ENCODE measurements at regions not wholly inside any gene's neighbourhood (a gene's known extent, or its start where the extent isn't known, plus 50 kb on each side); places are given as distances from the start of the nearest gene placed in this dataset.
A peak's percentile ranks its signal among the peaks of the same experiment; 100 is the strongest.

DNA sequence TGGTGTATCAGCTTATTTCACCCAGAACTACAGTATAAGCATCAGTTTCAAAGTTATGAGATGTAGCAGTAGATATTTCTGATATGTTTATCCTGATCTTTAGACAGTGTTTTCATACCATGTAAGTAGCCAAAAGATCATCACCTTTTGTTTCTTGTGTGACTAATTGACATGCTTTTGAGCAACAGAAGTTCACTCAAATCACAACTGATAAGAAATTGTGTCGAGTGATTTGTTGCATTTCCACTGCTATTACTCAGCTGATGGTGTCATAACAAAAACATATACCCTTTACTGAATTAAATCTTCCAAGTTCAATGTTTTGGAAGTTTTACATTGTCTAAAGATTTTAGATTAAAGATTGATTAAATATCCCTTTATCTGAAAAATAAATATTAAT is 324.5 kb downstream of the TUSC1 start:
- Histone ChIP-seq H3K36me3 (ENCODE audit: low read depth) (no peaks in the 10 kb centered on the region), H3K4me3 (ENCODE audit: severe bottlenecking) (no peak overlapping the region), H3K27me3 (ENCODE audit: insufficient read depth, poor library complexity, severe bottlenecking) (no peaks in the 10 kb centered on the region), H3K4me1 (ENCODE audit: insufficient read depth, poor library complexity, severe bottlenecking) (no peaks in the 10 kb centered on the region), H3K9me3 (ENCODE audit: severe bottlenecking) (no peaks in the 10 kb centered on the region), H3K27ac (ENCODE audit: poor library complexity, severe bottlenecking) (no peak overlapping the region)
- TF ChIP-seq, protein P1, sequence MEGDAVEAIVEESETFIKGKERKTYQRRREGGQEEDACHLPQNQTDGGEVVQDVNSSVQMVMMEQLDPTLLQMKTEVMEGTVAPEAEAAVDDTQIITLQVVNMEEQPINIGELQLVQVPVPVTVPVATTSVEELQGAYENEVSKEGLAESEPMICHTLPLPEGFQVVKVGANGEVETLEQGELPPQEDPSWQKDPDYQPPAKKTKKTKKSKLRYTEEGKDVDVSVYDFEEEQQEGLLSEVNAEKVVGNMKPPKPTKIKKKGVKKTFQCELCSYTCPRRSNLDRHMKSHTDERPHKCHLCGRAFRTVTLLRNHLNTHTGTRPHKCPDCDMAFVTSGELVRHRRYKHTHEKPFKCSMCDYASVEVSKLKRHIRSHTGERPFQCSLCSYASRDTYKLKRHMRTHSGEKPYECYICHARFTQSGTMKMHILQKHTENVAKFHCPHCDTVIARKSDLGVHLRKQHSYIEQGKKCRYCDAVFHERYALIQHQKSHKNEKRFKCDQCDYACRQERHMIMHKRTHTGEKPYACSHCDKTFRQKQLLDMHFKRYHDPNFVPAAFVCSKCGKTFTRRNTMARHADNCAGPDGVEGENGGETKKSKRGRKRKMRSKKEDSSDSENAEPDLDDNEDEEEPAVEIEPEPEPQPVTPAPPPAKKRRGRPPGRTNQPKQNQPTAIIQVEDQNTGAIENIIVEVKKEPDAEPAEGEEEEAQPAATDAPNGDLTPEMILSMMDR (IDR thresholded peaks at IDR 0.05; ENCODE audit: poor library complexity, severe bottlenecking) = no peak
- DNase-seq (ENCODE audit: low spot score) (no peak), ATAC-seq (ENCODE audit: low read depth) (no peak)

DNA sequence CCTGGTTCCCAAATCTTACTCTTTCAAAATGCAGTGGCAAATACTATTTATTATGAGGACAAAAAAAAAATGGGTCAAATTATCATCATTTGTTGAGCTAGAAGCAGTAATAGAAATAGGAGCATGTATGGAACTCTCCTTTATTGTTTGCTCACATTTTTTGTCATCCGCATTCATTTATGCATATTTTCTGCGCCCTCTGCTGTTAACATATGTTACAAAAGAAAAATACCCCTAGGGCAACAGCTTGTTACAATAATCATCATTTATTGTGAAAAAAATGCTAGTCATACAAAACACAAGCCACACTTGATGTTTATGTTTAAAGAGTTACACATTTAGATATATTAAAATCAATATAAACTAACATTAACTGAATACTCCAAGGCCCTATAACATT is 328.2 kb downstream of the TUSC1 start:
- TF ChIP-seq, protein P1 (IDR thresholded peaks at IDR 0.05; ENCODE audit: poor library complexity, severe bottlenecking) = peak; percentile 41
- Histone ChIP-seq H3K27ac (ENCODE audit: poor library complexity, severe bottlenecking) (no peak overlapping the region), H3K9me3 (ENCODE audit: severe bottlenecking) (no peaks in the 10 kb centered on the region), H3K27me3 (ENCODE audit: insufficient read depth, poor library complexity, severe bottlenecking) (no peaks in the 10 kb centered on the region), H3K36me3 (ENCODE audit: low read depth) (no peaks in the 10 kb centered on the region), H3K4me3 (ENCODE audit: severe bottlenecking) (no peak overlapping the region), H3K4me1 (ENCODE audit: insufficient read depth, poor library complexity, severe bottlenecking) (no peaks in the 10 kb centered on the region)
- DNase-seq (ENCODE audit: low spot score) (no peak), ATAC-seq (ENCODE audit: low read depth) (no peak)

DNA sequence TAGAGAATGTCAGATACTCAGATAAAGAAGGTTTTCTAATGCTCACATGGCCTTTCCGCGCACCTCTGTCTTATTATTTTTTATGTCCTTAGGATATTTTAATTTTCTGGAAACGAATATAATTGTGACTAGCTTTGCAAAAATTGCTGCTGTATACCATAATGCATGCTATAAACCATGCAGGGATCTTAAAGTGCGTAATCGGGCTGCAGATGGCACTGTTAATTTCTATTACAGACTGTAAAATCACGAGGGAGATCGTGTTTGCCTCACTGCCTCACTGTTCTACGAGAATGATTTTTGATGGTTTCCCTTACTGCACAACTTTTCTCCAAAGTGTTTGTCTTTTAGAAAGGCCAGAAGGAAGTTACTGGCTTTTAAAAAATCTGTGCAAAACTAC is 356.1 kb downstream of the TUSC1 start:
- ATAC-seq (ENCODE audit: low read depth) = no peak

DNA sequence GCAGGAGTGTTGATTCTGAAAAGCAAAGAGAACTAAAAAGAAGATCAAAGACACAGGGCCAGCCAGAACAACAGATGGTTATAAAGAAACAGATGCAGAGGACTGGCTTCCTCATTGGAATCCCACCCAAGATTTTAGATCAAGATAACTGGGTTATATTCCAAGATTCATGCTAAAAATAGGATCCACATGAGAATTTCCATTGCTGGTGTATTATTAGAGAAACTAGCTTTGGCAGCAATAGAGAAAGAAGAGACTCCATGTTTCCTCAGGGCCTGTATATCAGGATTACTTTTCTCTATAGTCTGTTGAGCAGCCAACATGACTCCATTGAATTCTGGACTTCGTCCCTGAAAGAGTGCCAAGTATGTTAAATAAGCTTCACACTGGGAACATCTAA is 367.3 kb downstream of the TUSC1 start:
- no peak overlapping the region for H3K27ac ChIP-seq (ENCODE audit: poor library complexity, severe bottlenecking)
- H3K36me3 ChIP-seq (ENCODE audit: low read depth) = no peaks in the 10 kb centered on the region
- no peak for ATAC-seq (ENCODE audit: low read depth)

More for the DNA sequence above, 356.1 kb downstream of the TUSC1 start:
- no peaks in the 10 kb centered on the region for H3K36me3 ChIP-seq (ENCODE audit: low read depth)
- TF ChIP-seq, protein P1 (IDR thresholded peaks at IDR 0.05; ENCODE audit: poor library complexity, severe bottlenecking) = no peak
- H3K4me3 ChIP-seq (ENCODE audit: severe bottlenecking) = no peak overlapping the region
- H3K27ac ChIP-seq (ENCODE audit: poor library complexity, severe bottlenecking) = no peak overlapping the region
- H3K9me3 ChIP-seq (ENCODE audit: severe bottlenecking) = no peaks in the 10 kb centered on the region
- no peak for DNase-seq (ENCODE audit: low spot score)
- H3K4me1 ChIP-seq (ENCODE audit: insufficient read depth, poor library complexity, severe bottlenecking) = no peaks in the 10 kb centered on the region
- peaks cover 5% of the 10 kb centered on the region for H3K27me3 ChIP-seq (ENCODE audit: insufficient read depth, poor library complexity, severe bottlenecking)

DNA sequence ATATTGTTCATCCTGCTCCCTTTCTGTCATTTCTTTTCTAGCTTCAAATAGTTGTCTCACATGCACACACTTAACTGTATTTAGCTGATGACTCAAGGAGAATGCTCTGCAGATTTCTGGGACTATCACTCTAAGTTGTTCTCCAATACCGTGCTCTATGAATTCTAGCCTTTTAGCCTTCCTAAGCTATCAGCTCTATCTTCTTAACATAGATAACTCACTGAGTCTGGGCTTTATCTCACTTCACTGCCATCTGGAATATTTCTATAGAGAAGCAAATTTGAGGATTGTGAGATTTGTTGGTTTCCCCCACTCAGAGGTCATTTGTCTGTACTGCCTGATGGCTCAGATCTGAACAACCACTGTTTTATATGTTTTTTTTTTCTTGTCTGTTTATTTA is 369.7 kb downstream of the TUSC1 start:
- no peak for DNase-seq (ENCODE audit: low spot score)
- H3K27me3 ChIP-seq (ENCODE audit: insufficient read depth, poor library complexity, severe bottlenecking) = no peaks in the 10 kb centered on the region
- no peaks in the 10 kb centered on the region for H3K4me1 ChIP-seq (ENCODE audit: insufficient read depth, poor library complexity, severe bottlenecking)
- H3K36me3 ChIP-seq (ENCODE audit: low read depth) = no peaks in the 10 kb centered on the region
- TF ChIP-seq, protein P1 (IDR thresholded peaks at IDR 0.05; ENCODE audit: poor library complexity, severe bottlenecking) = no peak
- no peak overlapping the region for H3K27ac ChIP-seq (ENCODE audit: poor library complexity, severe bottlenecking)
- H3K4me3 ChIP-seq (ENCODE audit: severe bottlenecking) = no peak overlapping the region
- no peaks in the 10 kb centered on the region for H3K9me3 ChIP-seq (ENCODE audit: severe bottlenecking)
- ATAC-seq (ENCODE audit: low read depth) = no peak

More for the DNA sequence above, 367.3 kb downstream of the TUSC1 start:
- Histone ChIP-seq H3K9me3 (ENCODE audit: severe bottlenecking) (no peaks in the 10 kb centered on the region), H3K4me1 (ENCODE audit: insufficient read depth, poor library complexity, severe bottlenecking) (no peaks in the 10 kb centered on the region), H3K4me3 (ENCODE audit: severe bottlenecking) (no peak overlapping the region), H3K27me3 (ENCODE audit: insufficient read depth, poor library complexity, severe bottlenecking) (no peaks in the 10 kb centered on the region)
- DNase-seq (ENCODE audit: low spot score) = no peak
- TF ChIP-seq, protein P1 (IDR thresholded peaks at IDR 0.05; ENCODE audit: poor library complexity, severe bottlenecking) = no peak

Data from RWPE2 (cell line).